Middle frontal gyrus (tissue), 1 donor: ENCODE measurements at regions not wholly inside any gene's neighbourhood (a gene's known extent, or its start where the extent isn't known, plus 50 kb on each side); places are given as distances from the start of the nearest gene placed in this dataset.
"Not testable (repeated sequence)": the region's sequence is repeated elsewhere in the genome, so short reads cannot be mapped to it uniquely, and the experiment has no call there.

Source experiments
- DNase-seq: peaks from one replicate; pipeline ENCODE4 v3.0.0-alpha.2; 2015; ENCODE audit warnings: low spot score; ENCODE audit errors: extremely low spot score

- DNase-seq, result no peak
Measured at GRCh38 chr2:215554689-215555498, 119.0 kb upstream of the FN1 start.

GRCh38 chr2:215553946-215554345 lies 118.1 kb upstream of the FN1 start:
- no peak for DNase-seq

- no peak for DNase-seq
Measured at GRCh38 chr2:215552144-215552580, 116.3 kb upstream of the FN1 start.

GRCh38 chr2:215550331-215550730 lies 114.5 kb upstream of the FN1 start:
- DNase-seq, result no peak

GRCh38 chr2:215548714-215549113 lies 112.8 kb upstream of the FN1 start:
- no peak for DNase-seq

GRCh38 chr2:215542690-215543089 lies 106.8 kb upstream of the FN1 start:
- DNase-seq, result no peak

GRCh38 chr2:215540658-215541057 lies 104.8 kb upstream of the FN1 start:
- no peak for DNase-seq

- DNase-seq, result no peak
Measured at GRCh38 chr2:215537611-215538010, 101.7 kb upstream of the FN1 start.

GRCh38 chr2:215536510-215536909 lies 100.6 kb upstream of the FN1 start:
- DNase-seq, result no peak

- DNase-seq, result no peak
Measured at GRCh38 chr2:215535741-215536140, 99.9 kb upstream of the FN1 start.

GRCh38 chr2:215535125-215535668 lies 99.3 kb upstream of the FN1 start:
- DNase-seq, result no peak

- DNase-seq, result not testable (repeated sequence)
Measured at GRCh38 chr2:215533716-215534115, 97.8 kb upstream of the FN1 start.

- no peak for DNase-seq
Measured at GRCh38 chr2:215532844-215533243, 97.0 kb upstream of the FN1 start.

- no peak for DNase-seq
Measured at GRCh38 chr2:215531284-215531683, 95.4 kb upstream of the FN1 start.

GRCh38 chr2:215530191-215530968 lies 94.5 kb upstream of the FN1 start:
- DNase-seq, result no peak

GRCh38 chr2:215529271-215529670 lies 93.4 kb upstream of the FN1 start:
- no peak for DNase-seq

GRCh38 chr2:215528555-215528954 lies 92.7 kb upstream of the FN1 start:
- DNase-seq, result no peak

- no peak for DNase-seq
Measured at GRCh38 chr2:215527736-215528135, 91.9 kb upstream of the FN1 start.

- no peak for DNase-seq
Measured at GRCh38 chr2:215526341-215526740, 90.5 kb upstream of the FN1 start.

GRCh38 chr2:215522237-215522636 lies 86.4 kb upstream of the FN1 start:
- DNase-seq, result no peak

GRCh38 chr2:215521031-215521430 lies 85.2 kb upstream of the FN1 start:
- no peak for DNase-seq

GRCh38 chr2:215517391-215517790 lies 81.5 kb upstream of the FN1 start:
- no peak for DNase-seq
